ENCODE measurements at regions not wholly inside any gene's neighbourhood (a gene's known extent, or its start where the extent isn't known, plus 50 kb on each side); places are given as distances from the start of the nearest gene placed in this dataset.
A peak's percentile ranks its signal among the peaks of the same experiment; 100 is the strongest.
"Not testable (repeated sequence)": the region's sequence is repeated elsewhere in the genome, so short reads cannot be mapped to it uniquely, and the experiment has no call there.

GRCh38 chr10:42192450-42192849, 445.9 kb downstream of the ZNF33B start:
- DNase-seq: peak in 1 of 3 donors; percentile 66
- ATAC-seq; intact Hi-C loops (cut with DNase I, micrococcal nuclease); H3K4me1 ChIP-seq (ENCODE audit: low read depth); H3K4me3 ChIP-seq; H3K36me3 ChIP-seq (ENCODE audit: low read depth); H3K9me3 ChIP-seq: not testable (repeated sequence)
- TF ChIP-seq, protein P1, sequence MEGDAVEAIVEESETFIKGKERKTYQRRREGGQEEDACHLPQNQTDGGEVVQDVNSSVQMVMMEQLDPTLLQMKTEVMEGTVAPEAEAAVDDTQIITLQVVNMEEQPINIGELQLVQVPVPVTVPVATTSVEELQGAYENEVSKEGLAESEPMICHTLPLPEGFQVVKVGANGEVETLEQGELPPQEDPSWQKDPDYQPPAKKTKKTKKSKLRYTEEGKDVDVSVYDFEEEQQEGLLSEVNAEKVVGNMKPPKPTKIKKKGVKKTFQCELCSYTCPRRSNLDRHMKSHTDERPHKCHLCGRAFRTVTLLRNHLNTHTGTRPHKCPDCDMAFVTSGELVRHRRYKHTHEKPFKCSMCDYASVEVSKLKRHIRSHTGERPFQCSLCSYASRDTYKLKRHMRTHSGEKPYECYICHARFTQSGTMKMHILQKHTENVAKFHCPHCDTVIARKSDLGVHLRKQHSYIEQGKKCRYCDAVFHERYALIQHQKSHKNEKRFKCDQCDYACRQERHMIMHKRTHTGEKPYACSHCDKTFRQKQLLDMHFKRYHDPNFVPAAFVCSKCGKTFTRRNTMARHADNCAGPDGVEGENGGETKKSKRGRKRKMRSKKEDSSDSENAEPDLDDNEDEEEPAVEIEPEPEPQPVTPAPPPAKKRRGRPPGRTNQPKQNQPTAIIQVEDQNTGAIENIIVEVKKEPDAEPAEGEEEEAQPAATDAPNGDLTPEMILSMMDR (IDR thresholded peaks at IDR 0.05): peak; percentile 22

GRCh38 chr10:42187501-42188195, 450.7 kb downstream of the ZNF33B start:
- H3K4me3 ChIP-seq; H3K9me3 ChIP-seq; DNase-seq; H3K4me1 ChIP-seq (ENCODE audit: low read depth); ATAC-seq; intact Hi-C loops (cut with DNase I, micrococcal nuclease); H3K36me3 ChIP-seq (ENCODE audit: low read depth): not testable (repeated sequence)

DNA sequence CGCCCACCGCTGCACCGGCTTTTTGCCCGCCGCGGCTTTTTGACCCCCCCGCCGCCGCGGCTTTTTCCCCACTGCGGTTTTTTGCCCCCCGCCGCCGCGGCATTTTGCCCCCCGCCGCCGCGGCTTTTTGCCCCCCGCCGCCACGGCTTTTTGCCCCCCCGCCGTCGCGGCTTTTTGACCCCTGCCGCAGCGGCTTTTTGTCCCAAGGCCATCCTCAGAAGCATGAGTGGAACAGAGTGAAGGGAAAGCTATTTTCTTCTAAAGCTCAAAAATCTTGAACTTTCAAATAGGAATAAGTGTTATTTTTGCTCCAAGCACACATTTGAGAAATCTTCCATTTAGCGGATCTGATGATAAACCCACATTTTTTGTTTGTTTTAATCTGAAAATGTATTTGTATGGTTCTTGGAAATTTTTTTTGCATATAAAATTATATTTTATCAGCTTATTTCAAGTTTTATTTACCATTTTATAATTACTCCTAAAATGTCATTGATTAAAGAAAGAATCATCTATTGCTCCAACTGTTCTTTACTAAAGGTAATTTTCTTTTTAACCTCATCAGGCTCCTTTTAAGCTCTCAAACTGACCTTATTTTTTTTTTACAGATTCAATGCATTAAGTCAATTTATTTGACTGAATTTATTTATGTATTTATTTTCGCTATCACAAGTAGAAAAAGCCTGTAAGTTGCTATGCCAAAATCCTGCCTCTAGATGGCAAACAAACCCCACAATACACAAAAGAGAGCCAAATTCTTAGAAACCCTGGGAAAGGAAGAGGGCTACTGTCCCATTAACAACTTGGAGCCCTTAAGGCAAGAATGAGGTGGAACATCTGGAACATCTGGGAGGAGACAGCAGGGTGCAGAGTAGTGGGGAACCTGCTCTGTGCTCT, 460.3 kb downstream of the ZNF33B start:
- DNase-seq: peak in 1 of 3 donors; percentile 30
- ATAC-seq; H3K4me1 ChIP-seq (ENCODE audit: low read depth); H3K9me3 ChIP-seq; H3K36me3 ChIP-seq (ENCODE audit: low read depth); intact Hi-C loops (cut with DNase I, micrococcal nuclease); H3K4me3 ChIP-seq: not testable (repeated sequence)

DNA sequence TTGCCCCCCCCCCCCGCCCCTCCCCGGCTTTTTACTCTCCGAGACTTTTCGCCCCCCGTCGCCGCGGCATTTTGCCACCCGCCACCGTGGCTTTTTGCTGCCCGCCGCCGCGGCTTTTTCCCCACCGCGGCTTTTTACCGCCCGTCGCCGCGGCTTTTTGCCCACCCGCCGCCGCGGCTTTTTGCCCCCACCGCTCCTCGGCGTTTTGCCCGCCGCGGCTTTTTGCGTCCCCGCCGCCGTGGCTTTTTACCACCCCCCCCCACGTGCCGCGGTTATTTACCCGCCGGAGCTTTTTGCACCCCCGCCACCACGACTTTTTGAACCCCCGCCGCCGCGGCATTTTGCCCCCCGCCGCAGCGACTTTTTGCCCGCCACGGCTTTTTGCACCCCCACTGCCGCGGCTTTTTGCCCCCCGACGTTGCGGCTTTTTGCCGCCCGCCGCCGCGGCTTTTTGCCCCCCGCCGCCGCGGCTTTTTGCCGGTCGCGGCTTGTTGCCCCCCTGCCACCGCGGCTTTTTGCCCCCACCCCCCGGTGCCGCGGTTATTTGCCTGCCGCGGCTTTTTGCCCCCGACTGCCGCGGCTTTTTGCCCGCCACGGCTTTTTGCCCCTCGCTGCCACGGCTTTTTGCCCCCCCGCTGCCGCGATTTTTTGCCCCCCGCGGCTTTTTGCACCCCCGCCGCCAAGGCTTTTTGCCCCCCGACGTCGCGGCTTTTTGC, 461.1 kb downstream of the ZNF33B start:
- intact Hi-C loops (cut with DNase I, micrococcal nuclease): no loop called here
- TF ChIP-seq, protein P1 (IDR thresholded peaks at IDR 0.05): no peak
- H3K4me1 ChIP-seq (ENCODE audit: low read depth): no peaks in the 10 kb centered on the region
- ATAC-seq (no peak), DNase-seq (peak in 1 of 3 donors; percentile 50)
- H3K4me3 ChIP-seq: no peak overlapping the region
- H3K9me3 ChIP-seq: no peaks in the 10 kb centered on the region
- no peaks in the 10 kb centered on the region for H3K36me3 ChIP-seq (ENCODE audit: low read depth)

DNA sequence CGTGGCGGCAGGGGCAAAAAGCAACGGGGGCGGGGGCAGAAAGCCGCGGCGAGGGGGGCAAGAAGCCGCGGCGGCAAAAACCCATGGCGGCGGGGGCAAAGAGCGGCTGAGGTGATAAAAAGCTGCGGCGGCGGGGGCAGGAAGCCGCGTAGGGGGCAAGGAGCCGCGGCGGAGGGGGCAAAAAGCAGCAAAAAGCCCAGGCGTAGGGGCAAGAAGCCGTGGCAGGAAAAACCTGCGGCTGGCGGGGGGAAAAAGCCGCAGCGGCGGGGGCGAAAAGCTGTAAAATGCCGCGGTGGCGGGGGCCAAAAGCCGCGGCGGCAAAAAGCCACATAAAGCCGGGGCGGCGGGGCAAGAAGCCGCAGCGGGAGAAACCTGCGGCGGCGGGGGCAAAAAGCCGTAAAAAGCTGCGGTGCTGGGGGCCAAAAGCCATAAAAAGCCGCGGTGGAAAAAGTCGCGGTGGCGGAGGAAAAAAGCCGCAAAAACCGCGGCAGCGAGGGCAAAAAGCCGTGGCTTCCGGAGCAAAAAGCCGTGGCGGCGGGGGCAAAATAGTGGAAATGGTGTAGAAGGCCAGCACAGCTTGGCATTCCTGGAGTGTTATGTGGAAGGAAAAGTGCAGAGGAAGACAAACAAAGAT, 487.8 kb downstream of the ZNF33B start:
- Histone ChIP-seq H3K9me3 (peaks cover 54% of the 10 kb centered on the region), H3K4me3 (no peak overlapping the region), H3K4me1 (ENCODE audit: low read depth) (no peaks in the 10 kb centered on the region), H3K36me3 (ENCODE audit: low read depth) (no peaks in the 10 kb centered on the region)
- DNase-seq: peak in 1 of 3 donors; percentile 26
- TF ChIP-seq, protein P1 (IDR thresholded peaks at IDR 0.05): no peak
- ATAC-seq: no peak
- intact Hi-C loops (cut with DNase I, micrococcal nuclease): no loop called here

- H3K36me3 ChIP-seq (ENCODE audit: low read depth): no peaks in the 10 kb centered on the region
- no peaks in the 10 kb centered on the region for H3K4me1 ChIP-seq (ENCODE audit: low read depth)
- TF ChIP-seq, protein P1 (IDR thresholded peaks at IDR 0.05): no peak
- intact Hi-C loops (cut with DNase I, micrococcal nuclease): no loop called here
- H3K9me3 ChIP-seq: peaks cover 60% of the 10 kb centered on the region
- H3K4me3 ChIP-seq: no peak overlapping the region
- peak in 1 of 3 donors; percentile 40 for DNase-seq
- no peak for ATAC-seq
Observed at GRCh38 chr10:42149722-42150427, 488.5 kb downstream of the ZNF33B start.

Measured in mucosa of descending colon (tissue), 3 donors.